Heart left ventricle (tissue), 13 donors: ENCODE measurements at regions not wholly inside any gene's neighbourhood (a gene's known extent, or its start where the extent isn't known, plus 50 kb on each side); places are given as distances from the start of the nearest gene placed in this dataset.

Experiments used
- POLR2A ChIP-seq, 2 donors: fragments of 450-650 bp; IDR thresholded peaks; one replicate each; pipeline ENCODE4 v1.6.1; 2017; ENCODE audit warnings: antibody characterized with exemption in 2 of 2, mild to moderate bottlenecking in 2 of 2, moderate library complexity in 2 of 2
- TF ChIP-seq, protein P1 (sequence below), 12 donors: fragments of 200-600 bp; sonication (generic) in 4 of 12; IDR thresholded peaks; one replicate each; pipeline versions ENCODE4 v1.5.0 to v1.8.0; 2018 to 2022; ENCODE audit warnings: antibody characterized with exemption in 12 of 12, mild to moderate bottlenecking in 5 of 12
- donor health status: ischemic (EF 13 %, LVEDD 7.1; RV severe dilation, severe dysfunction).
- donor health status: DM: no; HTN: yes; CAD: no.
- donor health status: DM: no; HTN: no; CAD: no.
- donor health status: ischemic (EF 25% LVEDD 6.9; RV normal size, moderate dysfunction).
- donor health status: ischemic (EF 25% LVEDD 5.7; RV mildly dilated, moderate dysfunction).
- donor health status: ischemic (EF 35%, LVEDD 5.7; RV mildly dilated, moderate dysfunction).
- donor health status: nonischemic (EF 11% LVEDD 7.7; RV severe dilation, severe dysfunction).
- donor health status: DM: yes; HTN: yes; CAD: no.
- donor health status: PGD.
- donor health status: ischemic (EF 29% LVEDD 5.4; RV normal size, mild dysfunction).
- donor health status: nonischemic (EF 23%, LVEDD 6.1; RV moderate dilation, normal function).

DNA sequence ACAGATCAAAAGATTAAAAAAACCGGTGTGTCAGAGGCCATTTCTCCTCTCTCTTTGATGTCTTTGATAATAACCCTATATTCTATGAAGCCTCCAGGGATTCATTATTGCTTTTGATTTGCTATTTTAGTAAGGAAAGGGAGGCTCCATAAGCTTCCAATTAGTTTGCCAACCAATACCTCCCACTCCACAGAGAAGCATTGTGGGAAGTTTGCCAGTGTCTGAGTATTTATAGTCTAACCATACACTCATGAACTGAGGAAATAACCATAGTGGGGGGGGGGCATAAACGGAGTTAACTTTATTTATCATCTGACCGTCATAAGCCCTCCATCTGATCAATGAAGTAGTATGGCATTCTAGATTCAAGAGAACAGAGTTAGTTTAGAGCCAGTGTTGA lies 1066.8 kb upstream of the PABPC4L start:
- TF ChIP-seq, protein P1, sequence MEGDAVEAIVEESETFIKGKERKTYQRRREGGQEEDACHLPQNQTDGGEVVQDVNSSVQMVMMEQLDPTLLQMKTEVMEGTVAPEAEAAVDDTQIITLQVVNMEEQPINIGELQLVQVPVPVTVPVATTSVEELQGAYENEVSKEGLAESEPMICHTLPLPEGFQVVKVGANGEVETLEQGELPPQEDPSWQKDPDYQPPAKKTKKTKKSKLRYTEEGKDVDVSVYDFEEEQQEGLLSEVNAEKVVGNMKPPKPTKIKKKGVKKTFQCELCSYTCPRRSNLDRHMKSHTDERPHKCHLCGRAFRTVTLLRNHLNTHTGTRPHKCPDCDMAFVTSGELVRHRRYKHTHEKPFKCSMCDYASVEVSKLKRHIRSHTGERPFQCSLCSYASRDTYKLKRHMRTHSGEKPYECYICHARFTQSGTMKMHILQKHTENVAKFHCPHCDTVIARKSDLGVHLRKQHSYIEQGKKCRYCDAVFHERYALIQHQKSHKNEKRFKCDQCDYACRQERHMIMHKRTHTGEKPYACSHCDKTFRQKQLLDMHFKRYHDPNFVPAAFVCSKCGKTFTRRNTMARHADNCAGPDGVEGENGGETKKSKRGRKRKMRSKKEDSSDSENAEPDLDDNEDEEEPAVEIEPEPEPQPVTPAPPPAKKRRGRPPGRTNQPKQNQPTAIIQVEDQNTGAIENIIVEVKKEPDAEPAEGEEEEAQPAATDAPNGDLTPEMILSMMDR (IDR thresholded peaks at IDR 0.05), result no peak
- no peak for TF ChIP-seq POLR2A (IDR thresholded peaks at IDR 0.05)
